KMS-11 (cell line): ENCODE measurements at regions not wholly inside any gene's neighbourhood (a gene's known extent, or its start where the extent isn't known, plus 50 kb on each side); places are given as distances from the start of the nearest gene placed in this dataset.

Experiments used
- H2AFZ ChIP-seq: fragments of 200-600 bp; sonication (generic); 2 replicates; pipeline ENCODE4 v1.6.1; 2016; ENCODE audit warnings: antibody characterized with exemption, mixed run types, low read depth
- H3K27ac ChIP-seq: fragments of 200-600 bp; sonication (generic); 2 replicates; pipeline ENCODE4 v1.6.1; 2016; ENCODE audit warnings: mild to moderate bottlenecking, mixed run types
- H3K27me3 ChIP-seq: fragments of 200-600 bp; sonication (generic); 2 replicates; pipeline ENCODE4 v1.6.1; 2017; ENCODE audit warnings: mild to moderate bottlenecking, low read depth, mixed run types, moderate library complexity; ENCODE audit not compliant: insufficient read depth
- H3K36me3 ChIP-seq: fragments of 200-600 bp; sonication (generic); 2 replicates; pipeline ENCODE4 v1.6.1; 2017; ENCODE audit warnings: mild to moderate bottlenecking, mixed run types; ENCODE audit not compliant: insufficient read depth
- H3K4me1 ChIP-seq: fragments of 200-600 bp; sonication (generic); 2 replicates; pipeline ENCODE4 v1.6.1; 2016; ENCODE audit warnings: mild to moderate bottlenecking, low read depth, mixed run types; ENCODE audit not compliant: poor library complexity, severe bottlenecking
- H3K4me2 ChIP-seq: fragments of 200-600 bp; sonication (generic); 2 replicates; pipeline ENCODE4 v1.7.0; 2016; ENCODE audit warnings: mild to moderate bottlenecking, mixed run types
- H3K4me3 ChIP-seq: fragments of 200-600 bp; sonication (generic); IDR thresholded peaks from 2 replicates; pipeline ENCODE4 v1.6.1; 2017; ENCODE audit warnings: low read depth, low read length, mixed read lengths; ENCODE audit not compliant: insufficient read depth
- H3K79me2 ChIP-seq: fragments of 200-600 bp; sonication (generic); 2 replicates; pipeline ENCODE4 v1.6.1; 2016; ENCODE audit warnings: low read depth, mixed run types; ENCODE audit not compliant: insufficient read depth
- H3K9ac ChIP-seq: fragments of 200-600 bp; sonication (generic); 2 replicates; pipeline ENCODE4 v1.6.1; 2016; ENCODE audit warnings: mild to moderate bottlenecking, mixed run types
- H4K20me1 ChIP-seq: fragments of 200-600 bp; sonication (generic); 2 replicates; pipeline ENCODE4 v1.6.1; 2016; ENCODE audit warnings: mild to moderate bottlenecking, mixed run types; ENCODE audit not compliant: insufficient read depth
- TF ChIP-seq, protein P1 (sequence below): fragments of 200-600 bp; sonication (generic); conservative IDR thresholded peaks from 2 replicates; pipeline ENCODE4 v1.6.1; 2017; ENCODE audit warnings: low read depth, mild to moderate bottlenecking, antibody characterized with exemption, low read length, moderate library complexity, mixed read lengths

- H3K9ac ChIP-seq = no peak overlapping the region
- H3K36me3 ChIP-seq = no peaks in the 10 kb centered on the region
- H3K27me3 ChIP-seq = no peaks in the 10 kb centered on the region
- H3K4me1 ChIP-seq = peaks cover 41% of the 10 kb centered on the region
- H3K27ac ChIP-seq = no peak overlapping the region
- no peak overlapping the region for H2AFZ ChIP-seq
- no peak overlapping the region for H3K4me3 ChIP-seq
- no peak overlapping the region for H3K4me2 ChIP-seq
- no peaks in the 10 kb centered on the region for H3K79me2 ChIP-seq
- H4K20me1 ChIP-seq = no peaks in the 10 kb centered on the region
- TF ChIP-seq, protein P1, sequence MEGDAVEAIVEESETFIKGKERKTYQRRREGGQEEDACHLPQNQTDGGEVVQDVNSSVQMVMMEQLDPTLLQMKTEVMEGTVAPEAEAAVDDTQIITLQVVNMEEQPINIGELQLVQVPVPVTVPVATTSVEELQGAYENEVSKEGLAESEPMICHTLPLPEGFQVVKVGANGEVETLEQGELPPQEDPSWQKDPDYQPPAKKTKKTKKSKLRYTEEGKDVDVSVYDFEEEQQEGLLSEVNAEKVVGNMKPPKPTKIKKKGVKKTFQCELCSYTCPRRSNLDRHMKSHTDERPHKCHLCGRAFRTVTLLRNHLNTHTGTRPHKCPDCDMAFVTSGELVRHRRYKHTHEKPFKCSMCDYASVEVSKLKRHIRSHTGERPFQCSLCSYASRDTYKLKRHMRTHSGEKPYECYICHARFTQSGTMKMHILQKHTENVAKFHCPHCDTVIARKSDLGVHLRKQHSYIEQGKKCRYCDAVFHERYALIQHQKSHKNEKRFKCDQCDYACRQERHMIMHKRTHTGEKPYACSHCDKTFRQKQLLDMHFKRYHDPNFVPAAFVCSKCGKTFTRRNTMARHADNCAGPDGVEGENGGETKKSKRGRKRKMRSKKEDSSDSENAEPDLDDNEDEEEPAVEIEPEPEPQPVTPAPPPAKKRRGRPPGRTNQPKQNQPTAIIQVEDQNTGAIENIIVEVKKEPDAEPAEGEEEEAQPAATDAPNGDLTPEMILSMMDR = no peak
Observed at GRCh38 chr6:139582956-139583355, 208.5 kb upstream of the CITED2 start.

- H3K4me2 ChIP-seq = peak overlapping the region; percentile 73
- H3K9ac ChIP-seq = peak overlapping the region; percentile 42; the same call in 1 of the 2 replicates
- no peaks in the 10 kb centered on the region for H4K20me1 ChIP-seq
- H3K4me3 ChIP-seq = peak overlapping the region; percentile 33
- peaks cover 41% of the 10 kb centered on the region for H3K4me1 ChIP-seq
- H2AFZ ChIP-seq = peak overlapping the region; percentile 60
- no peaks in the 10 kb centered on the region for H3K79me2 ChIP-seq
- H3K27me3 ChIP-seq = no peaks in the 10 kb centered on the region
- H3K27ac ChIP-seq = peak overlapping the region; percentile 74
- no peaks in the 10 kb centered on the region for H3K36me3 ChIP-seq
- TF ChIP-seq, protein P1 = no peak
Observed at GRCh38 chr6:139581485-139581865, 207.0 kb upstream of the CITED2 start.

- H2AFZ ChIP-seq = peak overlapping the region; percentile 60
- TF ChIP-seq, protein P1 = no peak
Observed at GRCh38 chr6:139580592-139581484, 206.4 kb upstream of the CITED2 start.

GRCh38 chr6:139577763-139578604 is 203.5 kb upstream of the CITED2 start:
- Histone ChIP-seq H3K79me2 (no peaks in the 10 kb centered on the region), H3K27me3 (no peaks in the 10 kb centered on the region), H3K27ac (no peak overlapping the region), H4K20me1 (no peaks in the 10 kb centered on the region), H2AFZ (no peak overlapping the region), H3K9ac (no peak overlapping the region), H3K36me3 (no peaks in the 10 kb centered on the region), H3K4me1 (peaks cover 35% of the 10 kb centered on the region), H3K4me3 (no peak overlapping the region), H3K4me2 (no peak overlapping the region)
- TF ChIP-seq, protein P1 = no peak

More at GRCh38 chr6:139580592-139581484, 206.4 kb upstream of the CITED2 start:
- peak overlapping the region; percentile 74 for H3K27ac ChIP-seq
- H3K4me1 ChIP-seq = peaks cover 41% of the 10 kb centered on the region
- H3K4me3 ChIP-seq = peak overlapping the region; percentile 33
- no peaks in the 10 kb centered on the region for H3K79me2 ChIP-seq
- H3K4me2 ChIP-seq = peak overlapping the region; percentile 73
- H3K27me3 ChIP-seq = no peaks in the 10 kb centered on the region
- no peaks in the 10 kb centered on the region for H3K36me3 ChIP-seq
- H3K9ac ChIP-seq = peak overlapping the region; percentile 42; the same call in 1 of the 2 replicates
- H4K20me1 ChIP-seq = no peaks in the 10 kb centered on the region
